ENCODE measurements at regions not wholly inside any gene's neighbourhood (a gene's known extent, or its start where the extent isn't known, plus 50 kb on each side); places are given as distances from the start of the nearest gene placed in this dataset.
A peak's percentile ranks its signal among the peaks of the same experiment; 100 is the strongest.

DNA sequence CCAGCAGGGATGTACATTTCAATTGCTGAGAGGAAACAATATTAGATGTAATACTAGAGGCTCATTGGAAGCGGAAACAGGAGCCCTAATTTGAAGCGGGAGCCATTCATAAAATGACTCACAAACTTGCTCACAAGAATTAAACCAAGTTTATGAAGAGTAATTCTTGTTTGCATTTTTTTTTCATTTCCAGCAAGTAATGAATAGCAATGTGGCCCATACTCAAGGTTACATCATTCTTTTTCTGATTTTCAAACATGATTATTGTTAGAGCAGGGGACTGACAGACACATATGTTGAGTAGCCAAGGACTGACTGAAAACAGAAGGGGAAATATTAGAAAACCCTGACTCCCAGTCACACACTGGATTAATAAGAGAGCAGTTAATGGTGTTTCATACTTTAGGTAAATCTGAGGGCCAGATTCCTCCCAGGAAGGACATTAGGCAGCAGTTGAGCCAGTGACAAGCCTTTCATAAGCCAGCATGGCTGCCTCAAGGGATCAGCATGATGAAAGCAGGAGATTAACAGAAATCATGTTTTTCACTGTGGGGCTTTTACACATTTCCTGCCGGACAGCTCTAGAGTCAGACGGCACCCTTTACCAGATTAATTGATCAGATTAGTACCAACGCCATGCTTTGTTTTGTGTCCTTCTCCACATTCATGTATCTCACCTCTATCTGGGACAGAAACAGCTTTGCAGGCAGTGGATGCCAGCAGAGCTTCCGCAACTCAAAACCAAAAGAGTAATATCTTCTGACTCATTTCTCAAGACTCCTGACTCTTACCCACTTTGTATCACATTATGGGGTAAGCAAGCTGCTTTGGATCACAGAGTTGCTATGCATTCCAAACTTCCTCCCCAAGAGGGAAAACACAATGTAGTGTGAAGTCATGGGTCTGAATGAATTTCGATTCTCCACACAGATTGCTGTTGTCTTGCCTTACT is 831.6 kb downstream of the KCNA4 start:
- no peak overlapping the region for H3K4me3 ChIP-seq (replicated peaks in 1 of 2; ENCODE audit: low read depth in 2 of 2, low read length in 2 of 2)
- TF ChIP-seq, protein P1, sequence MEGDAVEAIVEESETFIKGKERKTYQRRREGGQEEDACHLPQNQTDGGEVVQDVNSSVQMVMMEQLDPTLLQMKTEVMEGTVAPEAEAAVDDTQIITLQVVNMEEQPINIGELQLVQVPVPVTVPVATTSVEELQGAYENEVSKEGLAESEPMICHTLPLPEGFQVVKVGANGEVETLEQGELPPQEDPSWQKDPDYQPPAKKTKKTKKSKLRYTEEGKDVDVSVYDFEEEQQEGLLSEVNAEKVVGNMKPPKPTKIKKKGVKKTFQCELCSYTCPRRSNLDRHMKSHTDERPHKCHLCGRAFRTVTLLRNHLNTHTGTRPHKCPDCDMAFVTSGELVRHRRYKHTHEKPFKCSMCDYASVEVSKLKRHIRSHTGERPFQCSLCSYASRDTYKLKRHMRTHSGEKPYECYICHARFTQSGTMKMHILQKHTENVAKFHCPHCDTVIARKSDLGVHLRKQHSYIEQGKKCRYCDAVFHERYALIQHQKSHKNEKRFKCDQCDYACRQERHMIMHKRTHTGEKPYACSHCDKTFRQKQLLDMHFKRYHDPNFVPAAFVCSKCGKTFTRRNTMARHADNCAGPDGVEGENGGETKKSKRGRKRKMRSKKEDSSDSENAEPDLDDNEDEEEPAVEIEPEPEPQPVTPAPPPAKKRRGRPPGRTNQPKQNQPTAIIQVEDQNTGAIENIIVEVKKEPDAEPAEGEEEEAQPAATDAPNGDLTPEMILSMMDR (IDR thresholded peaks at IDR 0.05; ENCODE audit: low read depth, low read length) = no peak
- DNase-seq (ENCODE audit: low read depth in 2 of 2) = peak; percentile 95 to 98

DNA sequence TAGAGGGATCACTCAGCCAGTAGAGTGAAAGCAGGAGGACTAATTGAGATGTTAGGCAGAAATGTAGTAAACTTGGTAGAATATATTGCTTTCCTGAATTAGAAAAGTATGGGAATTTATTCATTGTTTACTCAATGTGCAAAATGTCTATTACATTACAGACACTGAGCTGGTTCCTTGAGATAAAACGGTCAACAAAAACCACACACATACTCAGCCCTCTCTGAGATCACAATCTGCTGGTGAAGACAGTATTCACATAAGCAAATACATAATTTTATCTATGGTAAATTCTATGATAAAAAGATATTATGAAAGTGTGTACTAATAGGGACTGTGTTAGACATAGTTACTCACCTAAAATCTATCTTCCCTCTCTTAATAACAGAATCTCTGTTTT is 833.5 kb downstream of the KCNA4 start:
- TF ChIP-seq, protein P1 (IDR thresholded peaks at IDR 0.05; ENCODE audit: low read depth, low read length) = no peak
- no peak for DNase-seq (ENCODE audit: low read depth in 2 of 2)
- H3K4me3 ChIP-seq (replicated peaks in 1 of 2; ENCODE audit: low read depth in 2 of 2, low read length in 2 of 2) = no peak overlapping the region

DNA sequence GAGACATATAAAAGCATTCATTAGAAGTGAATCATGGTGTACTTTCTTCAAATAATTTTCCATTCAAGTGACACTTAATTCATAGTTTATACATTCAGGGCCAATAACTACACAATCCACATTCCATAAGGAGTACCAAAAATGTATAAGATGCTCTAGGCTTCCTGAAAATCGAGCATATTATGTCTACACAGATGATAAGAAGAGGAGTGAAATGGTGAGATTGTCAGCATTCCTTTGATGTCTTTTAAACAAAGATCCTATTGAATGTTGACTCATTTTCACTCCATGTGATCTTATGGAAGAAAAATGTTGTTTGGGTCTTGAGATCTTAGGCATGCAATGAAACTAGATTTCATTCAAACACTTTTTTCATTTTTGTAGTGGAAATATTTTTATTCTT is 843.2 kb downstream of the KCNA4 start:
- TF ChIP-seq, protein P1 (IDR thresholded peaks at IDR 0.05; ENCODE audit: low read depth, low read length) = no peak
- no peak overlapping the region for H3K4me3 ChIP-seq (replicated peaks in 1 of 2; ENCODE audit: low read depth in 2 of 2, low read length in 2 of 2)
- peak; percentile 67 to 83 for DNase-seq (ENCODE audit: low read depth in 2 of 2)

DNA sequence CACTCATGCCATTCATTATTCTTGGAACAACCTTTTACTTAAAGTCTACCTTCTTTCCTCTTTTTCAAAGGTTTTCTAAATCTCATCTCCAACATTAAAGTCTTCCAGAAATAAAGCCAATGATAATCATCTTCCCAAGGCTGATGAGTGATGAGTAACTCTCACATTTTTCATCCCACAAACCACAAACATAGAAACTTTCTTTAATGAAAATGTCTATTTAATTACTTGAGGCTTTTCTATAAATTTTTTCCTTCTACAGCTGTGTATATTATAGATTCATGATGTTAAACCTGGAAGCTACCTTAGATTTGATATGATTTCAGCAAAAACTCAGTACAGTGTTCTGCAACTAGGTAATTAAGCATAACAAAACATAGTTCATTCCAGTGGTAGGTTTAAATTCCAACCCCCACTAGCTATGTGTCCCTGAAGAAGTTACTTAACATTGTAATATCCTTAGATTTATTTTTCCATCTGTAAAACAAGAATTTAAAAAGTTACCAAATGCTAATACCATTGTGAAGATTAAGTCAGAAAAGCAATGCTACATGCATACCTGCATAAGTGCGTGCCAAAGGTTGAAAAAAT is 845.4 kb downstream of the KCNA4 start:
- TF ChIP-seq, protein P1 (IDR thresholded peaks at IDR 0.05; ENCODE audit: low read depth, low read length) = no peak
- H3K4me3 ChIP-seq (replicated peaks in 1 of 2; ENCODE audit: low read depth in 2 of 2, low read length in 2 of 2) = no peak overlapping the region
- no peak for DNase-seq (ENCODE audit: low read depth in 2 of 2)

DNA sequence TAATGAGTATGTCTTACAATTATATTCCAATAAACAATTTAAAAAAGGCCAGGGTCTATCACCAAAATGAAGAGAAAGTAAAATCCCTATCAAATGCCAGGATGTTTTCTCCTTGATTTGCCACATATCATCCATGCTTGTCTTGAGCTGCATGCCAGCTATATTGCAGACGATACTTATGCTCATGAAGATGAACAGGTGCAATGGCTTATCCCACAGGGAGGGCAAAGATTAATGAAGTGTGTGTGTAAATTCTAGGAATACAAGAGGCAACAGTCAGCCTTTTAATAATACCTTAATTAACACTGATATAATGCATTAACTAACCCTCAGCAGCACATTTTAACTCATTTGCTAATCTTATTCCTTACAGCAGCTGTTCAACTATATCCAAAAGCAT is 850.5 kb downstream of the KCNA4 start:
- no peak for DNase-seq (ENCODE audit: low read depth in 2 of 2)
- TF ChIP-seq, protein P1 (IDR thresholded peaks at IDR 0.05; ENCODE audit: low read depth, low read length) = no peak
- H3K4me3 ChIP-seq (replicated peaks in 1 of 2; ENCODE audit: low read depth in 2 of 2, low read length in 2 of 2) = no peak overlapping the region

DNA sequence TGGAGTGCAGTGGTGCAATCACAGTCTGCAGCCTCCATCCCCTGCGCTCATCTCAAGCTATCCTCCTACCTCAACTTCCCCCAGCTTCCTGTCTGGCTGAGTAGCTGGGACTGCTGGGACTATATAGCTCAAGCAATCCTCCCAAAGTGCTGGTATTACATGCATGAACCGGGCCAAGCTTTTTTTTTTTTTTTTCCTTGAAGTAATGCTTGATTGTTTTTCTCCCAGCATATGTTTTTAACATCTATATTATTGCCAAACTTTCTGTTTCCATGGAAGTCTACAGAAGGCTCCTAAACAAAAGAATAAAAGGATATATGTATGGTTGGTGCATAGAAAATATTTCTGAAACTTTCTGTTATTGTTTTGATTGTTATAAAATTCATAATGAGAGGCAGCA is 853.6 kb downstream of the KCNA4 start:
- TF ChIP-seq, protein P1 (IDR thresholded peaks at IDR 0.05; ENCODE audit: low read depth, low read length) = no peak

More for the DNA sequence above, 853.6 kb downstream of the KCNA4 start:
- H3K4me3 ChIP-seq (replicated peaks in 1 of 2; ENCODE audit: low read depth in 2 of 2, low read length in 2 of 2) = no peak overlapping the region
- no peak for DNase-seq (ENCODE audit: low read depth in 2 of 2)
